CD4-positive, alpha-beta memory T cell (primary cell): ENCODE measurements at regions not wholly inside any gene's neighbourhood (a gene's known extent, or its start where the extent isn't known, plus 50 kb on each side); places are given as distances from the start of the nearest gene placed in this dataset.

Experiments used
- CTCF ChIA-PET: fragments of 350-600 bp; sonication (Branson Sonifier 250); formaldehyde crosslinking; loops from one replicate; lab custom pipeline; 2021; ENCODE audit warnings: inconsistent platforms; ENCODE audit not compliant: partially characterized antibody; lab: Charles Lee
- POLR2A ChIA-PET: fragments of 350-600 bp; sonication (Branson Sonifier 250); formaldehyde crosslinking; loops from one replicate; lab custom pipeline; 2021; ENCODE audit not compliant: partially characterized antibody; lab: Charles Lee
- DNase-seq, 5 donors: peaks; one replicate each; pipeline versions ENCODE4 v3.0.0 to v3.0.0-alpha.2; 2020 to 2022; ENCODE audit warnings: mixed read lengths in 1 of 5
- H3K27ac ChIP-seq: one replicate; pipeline ENCODE4 v1.7.0; 2013; ENCODE audit warnings: low read depth, low read length
- H3K27me3 ChIP-seq: 2 replicates; pipeline ENCODE4 v1.7.0; 2013; ENCODE audit warnings: mild to moderate bottlenecking, low read length, moderate library complexity; ENCODE audit not compliant: insufficient read depth
- H3K36me3 ChIP-seq: 2 replicates; pipeline ENCODE4 v1.7.0; 2013; ENCODE audit warnings: mild to moderate bottlenecking, low read length, moderate library complexity; ENCODE audit not compliant: insufficient read depth
- H3K4me1 ChIP-seq: 2 replicates; pipeline ENCODE4 v1.7.0; 2013; ENCODE audit warnings: mild to moderate bottlenecking, low read length, moderate library complexity; ENCODE audit not compliant: insufficient read depth
- H3K4me3 ChIP-seq, 2 donors: one replicate each; pipeline ENCODE4 v1.7.0; 2013; ENCODE audit warnings: low read length in 2 of 2, mild to moderate bottlenecking in 1 of 2
- H3K9me3 ChIP-seq, 2 donors: one replicate each; pipeline ENCODE4 v1.7.0; 2013; ENCODE audit warnings: low read length in 2 of 2, control low read depth in 1 of 2; ENCODE audit not compliant: control insufficient read depth in 1 of 2
- H3K27ac Mint-ChIP-seq, 7 donors: one replicate each; pipeline ENCODE4 v1.8.0; 2020 to 2021; ENCODE audit warnings: mixed read lengths in 7 of 7, mild to moderate bottlenecking in 6 of 7, inconsistent platforms in 3 of 7, moderate library complexity in 3 of 7
- H3K27me3 Mint-ChIP-seq, 2 donors: one replicate each; pipeline ENCODE4 v1.8.0; 2020 to 2021; ENCODE audit warnings: mixed read lengths in 2 of 2
- H3K36me3 Mint-ChIP-seq, 2 donors: one replicate each; pipeline ENCODE4 v1.8.0; 2020 to 2021; ENCODE audit warnings: mixed read lengths in 2 of 2, inconsistent platforms in 1 of 2, mild to moderate bottlenecking in 1 of 2
- H3K4me1 Mint-ChIP-seq, 4 donors: one replicate each; pipeline ENCODE4 v1.8.0; 2020 to 2021; ENCODE audit warnings: mixed read lengths in 4 of 4, mild to moderate bottlenecking in 1 of 4
- H3K4me3 Mint-ChIP-seq, 8 donors: one replicate each; pipeline ENCODE4 v1.8.0; 2020 to 2021; ENCODE audit warnings: mixed read lengths in 8 of 8, mild to moderate bottlenecking in 7 of 8, moderate library complexity in 6 of 8, inconsistent platforms in 3 of 8
- H3K9me3 Mint-ChIP-seq, 8 donors: one replicate each; pipeline ENCODE4 v1.8.0; 2020 to 2021; ENCODE audit warnings: mixed read lengths in 8 of 8, mild to moderate bottlenecking in 5 of 8, inconsistent platforms in 3 of 8, moderate library complexity in 1 of 8
- intact Hi-C: fragments of 100-400 bp; cut with micrococcal nuclease; formaldehyde crosslinking; loops from one replicate; pipeline ENCODE4 v1.15.1; 2023

DNA sequence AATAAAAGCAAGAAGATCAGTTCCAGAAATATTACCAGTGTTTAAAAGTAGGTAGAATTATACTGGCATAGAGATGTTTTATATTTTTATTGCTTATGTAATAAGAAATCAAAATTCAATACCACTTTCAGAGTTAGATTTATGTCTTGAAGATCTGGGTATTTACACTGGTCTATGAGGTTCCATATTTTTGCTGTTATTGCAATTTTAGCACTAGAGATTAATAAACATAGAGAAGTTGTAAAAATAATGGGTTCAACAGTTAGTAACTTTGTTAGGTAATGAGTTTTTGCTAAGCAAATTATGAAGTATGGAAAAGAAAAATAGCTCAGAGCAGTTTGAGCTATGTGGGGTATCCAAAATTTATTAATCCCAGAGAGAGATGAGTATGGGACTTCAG, 188.1 kb downstream of the SYT10 start:
- Histone ChIP-seq H3K4me1 (no peaks in the 10 kb centered on the region), H3K27ac (no peak overlapping the region), H3K36me3 (no peaks in the 10 kb centered on the region), H3K27me3 (no peaks in the 10 kb centered on the region), H3K9me3 (no peaks in the 10 kb centered on the region), H3K4me3 (no peak overlapping the region)
- POLR2A ChIA-PET, result no interaction called here
- H3K27ac Mint-ChIP-seq, result no peak overlapping the region
- H3K27me3 Mint-ChIP-seq, result no peaks in the 10 kb centered on the region
- no peaks in the 10 kb centered on the region for H3K36me3 Mint-ChIP-seq
- CTCF ChIA-PET, result no interaction called here
- H3K4me3 Mint-ChIP-seq, result no peak overlapping the region
- no peaks in the 10 kb centered on the region for H3K4me1 Mint-ChIP-seq
- H3K9me3 Mint-ChIP-seq, result peaks cover 0 to 4% (median 0%) of the 10 kb centered on the region in 8 donors
- no peak for DNase-seq
- intact Hi-C loops, result no loop called here

GRCh38 chr12:33248364-33248763, 191.3 kb downstream of the SYT10 start:
- Histone ChIP-seq H3K4me3 (no peak overlapping the region), H3K27ac (no peak overlapping the region), H3K27me3 (no peaks in the 10 kb centered on the region), H3K9me3 (no peaks in the 10 kb centered on the region), H3K4me1 (no peaks in the 10 kb centered on the region), H3K36me3 (no peaks in the 10 kb centered on the region)
- Mint-ChIP-seq H3K27me3 (no peaks in the 10 kb centered on the region), H3K4me3 (no peak overlapping the region), H3K9me3 (peaks cover 0 to 4% (median 0%) of the 10 kb centered on the region in 8 donors), H3K27ac (no peak overlapping the region), H3K36me3 (no peaks in the 10 kb centered on the region), H3K4me1 (no peaks in the 10 kb centered on the region)
- ChIA-PET POLR2A (no interaction called here), CTCF (no interaction called here)
- DNase-seq, result no peak
- intact Hi-C loops, result no loop called here

DNA sequence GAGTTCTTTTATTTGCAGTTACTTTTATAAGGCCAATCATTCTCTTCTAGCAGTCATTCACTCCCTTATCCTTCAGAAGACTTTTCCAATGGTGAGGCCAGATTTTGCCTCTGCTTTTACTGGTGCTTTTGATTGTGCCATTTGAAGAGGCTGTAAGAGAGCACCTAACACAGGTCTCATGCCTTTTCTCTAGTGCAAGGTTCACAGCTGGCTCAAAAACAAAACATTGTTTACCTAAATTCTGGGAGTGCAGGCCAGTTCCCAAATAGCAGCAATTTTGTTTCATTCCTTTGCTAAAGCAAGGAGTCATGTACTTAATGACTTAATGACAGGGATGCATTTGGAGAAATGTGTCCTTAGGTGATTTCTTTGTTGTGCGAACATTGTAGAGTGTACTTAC, 192.0 kb downstream of the SYT10 start:
- Histone ChIP-seq H3K9me3 (no peaks in the 10 kb centered on the region), H3K27me3 (no peaks in the 10 kb centered on the region), H3K4me1 (no peaks in the 10 kb centered on the region), H3K36me3 (no peaks in the 10 kb centered on the region), H3K4me3 (no peak overlapping the region), H3K27ac (no peak overlapping the region)
- intact Hi-C loops, result loop anchor here (2.0 kb wide), 1 partner anchor 23 kb away; no protein-coding TSS in a partner anchor
- no peaks in the 10 kb centered on the region for H3K27me3 Mint-ChIP-seq
- CTCF ChIA-PET, result no interaction called here
- no peaks in the 10 kb centered on the region for H3K4me1 Mint-ChIP-seq
- no peak for DNase-seq
- H3K4me3 Mint-ChIP-seq, result no peak overlapping the region
- H3K27ac Mint-ChIP-seq, result no peak overlapping the region
- peaks cover 0 to 4% (median 0%) of the 10 kb centered on the region in 8 donors for H3K9me3 Mint-ChIP-seq
- POLR2A ChIA-PET, result no interaction called here
- H3K36me3 Mint-ChIP-seq, result no peaks in the 10 kb centered on the region

- no peaks in the 10 kb centered on the region for H3K9me3 ChIP-seq
- DNase-seq, result no peak
- intact Hi-C loops, result no loop called here
- H3K27me3 ChIP-seq, result no peaks in the 10 kb centered on the region
- H3K27ac Mint-ChIP-seq, result no peak overlapping the region
- no peak overlapping the region for H3K4me3 Mint-ChIP-seq
- H3K4me3 ChIP-seq, result no peak overlapping the region
- H3K9me3 Mint-ChIP-seq, result peaks cover 0 to 4% (median under 1%) of the 10 kb centered on the region in 8 donors
- H3K4me1 Mint-ChIP-seq, result no peaks in the 10 kb centered on the region
- H3K27ac ChIP-seq, result no peak overlapping the region
- no peaks in the 10 kb centered on the region for H3K36me3 Mint-ChIP-seq
- ChIA-PET CTCF (no interaction called here), POLR2A (no interaction called here)
- no peaks in the 10 kb centered on the region for H3K36me3 ChIP-seq
- H3K27me3 Mint-ChIP-seq, result no peaks in the 10 kb centered on the region
- no peaks in the 10 kb centered on the region for H3K4me1 ChIP-seq
These were observed 194.2 kb downstream of the SYT10 start for GRCh38 chr12:33245434-33245833.

GRCh38 chr12:33226671-33227070, 212.9 kb downstream of the SYT10 start:
- intact Hi-C loops, result no loop called here
- H3K36me3 ChIP-seq, result no peaks in the 10 kb centered on the region
- DNase-seq, result no peak
- H3K27me3 ChIP-seq, result no peaks in the 10 kb centered on the region
- H3K4me1 ChIP-seq, result no peaks in the 10 kb centered on the region
- Mint-ChIP-seq H3K27ac (no peak overlapping the region), H3K27me3 (no peaks in the 10 kb centered on the region), H3K36me3 (no peaks in the 10 kb centered on the region), H3K4me1 (no peaks in the 10 kb centered on the region), H3K9me3 (peaks cover 0 to 19% (median 8%) of the 10 kb centered on the region in 8 donors), H3K4me3 (no peak overlapping the region)
- H3K27ac ChIP-seq, result no peak overlapping the region
- H3K9me3 ChIP-seq, result no peaks in the 10 kb centered on the region
- no peak overlapping the region for H3K4me3 ChIP-seq
- POLR2A ChIA-PET, result no interaction called here
- CTCF ChIA-PET, result no interaction called here

DNA sequence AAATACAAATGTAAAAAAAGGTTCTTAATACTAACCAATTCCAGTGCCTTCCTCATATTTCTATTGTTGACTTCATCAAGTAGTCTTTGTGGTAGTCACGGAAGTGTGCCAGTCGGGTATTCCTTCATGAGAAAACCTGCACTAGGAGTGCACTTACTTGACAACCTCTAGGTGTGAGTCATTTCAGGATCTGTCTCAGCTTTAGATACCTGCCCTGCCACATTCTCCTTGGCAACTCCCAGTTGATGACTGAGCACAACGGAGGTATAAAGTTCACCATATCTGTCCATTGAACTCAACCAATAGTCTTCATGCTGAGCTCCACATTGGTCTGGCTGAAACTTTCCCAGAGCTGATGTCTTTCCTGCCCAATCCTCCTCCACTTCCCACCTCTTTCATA, 215.7 kb downstream of the SYT10 start:
- H3K9me3 ChIP-seq, result no peaks in the 10 kb centered on the region
- Mint-ChIP-seq H3K4me1 (no peaks in the 10 kb centered on the region), H3K27ac (no peak overlapping the region), H3K9me3 (peaks cover 0 to 25% (median 13%) of the 10 kb centered on the region in 8 donors), H3K36me3 (no peaks in the 10 kb centered on the region), H3K4me3 (no peak overlapping the region), H3K27me3 (no peaks in the 10 kb centered on the region)
- H3K4me1 ChIP-seq, result no peaks in the 10 kb centered on the region
- no peaks in the 10 kb centered on the region for H3K36me3 ChIP-seq
- no peaks in the 10 kb centered on the region for H3K27me3 ChIP-seq
- ChIA-PET POLR2A (no interaction called here), CTCF (no interaction called here)
- intact Hi-C loops, result loop anchor here (2.0 kb wide), 1 partner anchor 23 kb away; no protein-coding TSS in a partner anchor
- no peak overlapping the region for H3K4me3 ChIP-seq
- H3K27ac ChIP-seq, result no peak overlapping the region
- no peak for DNase-seq

GRCh38 chr12:33222357-33222756, 217.3 kb downstream of the SYT10 start:
- H3K27me3 Mint-ChIP-seq, result no peaks in the 10 kb centered on the region
- peaks cover 0 to 37% (median 15%) of the 10 kb centered on the region in 8 donors for H3K9me3 Mint-ChIP-seq
- Histone ChIP-seq H3K36me3 (no peaks in the 10 kb centered on the region), H3K27ac (no peak overlapping the region), H3K4me1 (no peaks in the 10 kb centered on the region), H3K27me3 (no peaks in the 10 kb centered on the region), H3K4me3 (no peak overlapping the region), H3K9me3 (no peaks in the 10 kb centered on the region)
- DNase-seq, result no peak
- intact Hi-C loops, result no loop called here
- H3K36me3 Mint-ChIP-seq, result no peaks in the 10 kb centered on the region
- H3K4me3 Mint-ChIP-seq, result no peak overlapping the region
- H3K27ac Mint-ChIP-seq, result no peak overlapping the region
- H3K4me1 Mint-ChIP-seq, result no peaks in the 10 kb centered on the region
- ChIA-PET CTCF (no interaction called here), POLR2A (no interaction called here)

DNA sequence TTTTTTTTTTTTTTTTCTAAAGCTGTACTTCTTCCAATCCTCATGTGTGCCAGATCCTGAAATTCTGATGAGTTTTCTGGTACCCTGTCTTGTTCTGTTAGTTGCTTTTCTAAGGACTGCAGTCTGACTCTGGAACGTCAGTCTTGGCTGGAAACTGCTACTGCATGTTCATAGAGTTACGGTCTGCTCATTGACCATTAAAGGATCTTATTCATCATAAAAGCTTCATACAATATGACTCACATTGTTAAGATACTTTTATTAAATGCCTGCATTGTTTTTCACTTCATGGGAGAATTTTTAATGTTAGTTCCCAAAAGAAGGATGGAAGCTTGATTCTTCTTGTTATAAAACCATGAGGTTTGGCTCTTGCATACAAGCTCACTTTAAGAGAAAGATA, 233.6 kb downstream of the SYT10 start:
- H3K36me3 ChIP-seq, result no peaks in the 10 kb centered on the region

More for the DNA sequence above, 233.6 kb downstream of the SYT10 start:
- no peaks in the 10 kb centered on the region for H3K4me1 ChIP-seq
- no peak for DNase-seq
- no peak overlapping the region for H3K27ac ChIP-seq
- Mint-ChIP-seq H3K9me3 (peaks cover 2 to 13% (median 8%) of the 10 kb centered on the region in 8 donors), H3K4me3 (no peak overlapping the region), H3K27ac (no peak overlapping the region), H3K36me3 (no peaks in the 10 kb centered on the region), H3K27me3 (no peaks in the 10 kb centered on the region), H3K4me1 (no peaks in the 10 kb centered on the region)
- no peaks in the 10 kb centered on the region for H3K9me3 ChIP-seq
- ChIA-PET CTCF (no interaction called here), POLR2A (no interaction called here)
- intact Hi-C loops, result no loop called here
- H3K27me3 ChIP-seq, result no peaks in the 10 kb centered on the region
- H3K4me3 ChIP-seq, result no peak overlapping the region
